ENCODE measurements at regions not wholly inside any gene's neighbourhood (a gene's known extent, or its start where the extent isn't known, plus 50 kb on each side); places are given as distances from the start of the nearest gene placed in this dataset.

- DNase-seq, result no peak
Observed at GRCh38 chr1:61519631-61520030, 205.3 kb downstream of the TM2D1 start.

- DNase-seq, result no peak
Observed at GRCh38 chr1:61518670-61519400, 206.1 kb downstream of the TM2D1 start.

GRCh38 chr1:61517345-61517744 is 207.6 kb downstream of the TM2D1 start:
- DNase-seq, result no peak

- no peak for DNase-seq
Observed at GRCh38 chr1:61515096-61515495, 209.8 kb downstream of the TM2D1 start.

All from SHP77 treated with DMSO at 0.1 percent for 48 hours (cell line).